Upper lobe of left lung (tissue), 4 donors: ENCODE measurements at regions not wholly inside any gene's neighbourhood (a gene's known extent, or its start where the extent isn't known, plus 50 kb on each side); places are given as distances from the start of the nearest gene placed in this dataset.

Source experiments
- CTCF ChIP-seq, 6 experiments: fragments of 450-650 bp in 4 of 6; fragments of 200-600 bp in 2 of 6; sonication (generic) in 2 of 6; IDR thresholded peaks; one replicate each; pipeline ENCODE4 v1.5.1; 2016 to 2019; ENCODE audit warnings: antibody characterized with exemption in 6 of 6
- EP300 ChIP-seq, 4 donors: sonication (generic); formaldehyde crosslinking; IDR thresholded peaks; one replicate each; pipeline ENCODE4 v1.5.1; 2017; ENCODE audit warnings: antibody characterized with exemption in 4 of 4, control low read depth in 2 of 4
- POLR2A ChIP-seq, 4 donors: fragments of 450-650 bp; IDR thresholded peaks; one replicate each; pipeline ENCODE4 v1.5.1; 2016 to 2017; ENCODE audit warnings: antibody characterized with exemption in 4 of 4, mild to moderate bottlenecking in 2 of 4
- POLR2AphosphoS5 ChIP-seq, 2 donors: sonication (generic); formaldehyde crosslinking; IDR thresholded peaks; one replicate each; pipeline ENCODE4 v1.5.1; 2017; ENCODE audit warnings: antibody characterized with exemption in 2 of 2

- no peak for TF ChIP-seq CTCF (IDR thresholded peaks at IDR 0.05)
- TF ChIP-seq POLR2AphosphoS5 (IDR thresholded peaks at IDR 0.05) = no peak
- no peak for TF ChIP-seq POLR2A (IDR thresholded peaks at IDR 0.05)
- no peak for TF ChIP-seq EP300 (IDR thresholded peaks at IDR 0.05)
These were observed 807.1 kb downstream of the CDH9 start for GRCh38 chr5:26231316-26231715.
